Myocyte (in vitro differentiated cells): ENCODE measurements at regions not wholly inside any gene's neighbourhood (a gene's known extent, or its start where the extent isn't known, plus 50 kb on each side); places are given as distances from the start of the nearest gene placed in this dataset.

ENCODE experiments used
- DNase-seq: peaks from one replicate; pipeline ENCODE4 v3.0.0-alpha.2; 2012; ENCODE audit warnings: low read depth

- peak; percentile 18 for DNase-seq
Observed at GRCh38 chr7:119392-120163, 72.8 kb upstream of the FAM20C start.

- no peak for DNase-seq
Observed at GRCh38 chr7:120164-120991, 72.0 kb upstream of the FAM20C start.

- DNase-seq, result no peak
Observed at GRCh38 chr7:121002-121785, 71.2 kb upstream of the FAM20C start.

GRCh38 chr7:123237-123636, 69.1 kb upstream of the FAM20C start:
- DNase-seq, result no peak

- no peak for DNase-seq
Observed at GRCh38 chr7:124130-124949, 68.0 kb upstream of the FAM20C start.

GRCh38 chr7:125061-125475, 67.3 kb upstream of the FAM20C start:
- no peak for DNase-seq

GRCh38 chr7:125661-126060, 66.7 kb upstream of the FAM20C start:
- DNase-seq, result no peak

- DNase-seq, result no peak
Observed at GRCh38 chr7:126368-126767, 66.0 kb upstream of the FAM20C start.

- DNase-seq, result no peak
Observed at GRCh38 chr7:127064-127598, 65.2 kb upstream of the FAM20C start.

- no peak for DNase-seq
Observed at GRCh38 chr7:128171-129080, 63.9 kb upstream of the FAM20C start.

GRCh38 chr7:129366-130221, 62.8 kb upstream of the FAM20C start:
- DNase-seq, result peak; percentile 61

- DNase-seq, result no peak
Observed at GRCh38 chr7:130222-130572, 62.2 kb upstream of the FAM20C start.

GRCh38 chr7:130875-131780, 61.2 kb upstream of the FAM20C start:
- no peak for DNase-seq

- peak; percentile 79 for DNase-seq
Observed at GRCh38 chr7:131781-132482, 60.4 kb upstream of the FAM20C start.

GRCh38 chr7:132899-133298, 59.5 kb upstream of the FAM20C start:
- no peak for DNase-seq

GRCh38 chr7:133470-133869, 58.9 kb upstream of the FAM20C start:
- DNase-seq, result no peak

- DNase-seq, result no peak
Observed at GRCh38 chr7:134029-134428, 58.3 kb upstream of the FAM20C start.
